ENCODE measurements at regions not wholly inside any gene's neighbourhood (a gene's known extent, or its start where the extent isn't known, plus 50 kb on each side); places are given as distances from the start of the nearest gene placed in this dataset.
"Not testable (repeated sequence)": the region's sequence is repeated elsewhere in the genome, so short reads cannot be mapped to it uniquely, and the experiment has no call there.

DNA sequence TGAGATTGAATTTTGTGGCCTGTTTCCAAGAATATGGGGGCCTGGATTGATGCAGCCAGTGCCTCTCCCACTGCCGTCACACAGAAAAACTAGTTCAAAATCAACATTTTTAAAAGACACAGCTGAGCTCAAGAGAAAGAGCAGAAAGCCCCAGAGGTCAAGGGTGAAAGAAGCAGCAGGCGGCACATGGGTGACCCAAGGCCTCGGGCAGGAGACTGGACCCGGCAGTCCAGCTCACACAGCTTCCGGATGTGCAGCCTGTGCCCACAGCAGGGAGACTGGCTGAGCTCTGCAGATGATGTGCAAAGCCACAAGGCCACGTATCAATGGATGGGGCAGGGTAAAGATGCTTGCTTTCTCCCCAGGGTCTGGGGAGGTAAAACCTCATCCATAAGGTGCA lies 50.4 kb upstream of the RNF32 start:
- DNase-seq = no peak

DNA sequence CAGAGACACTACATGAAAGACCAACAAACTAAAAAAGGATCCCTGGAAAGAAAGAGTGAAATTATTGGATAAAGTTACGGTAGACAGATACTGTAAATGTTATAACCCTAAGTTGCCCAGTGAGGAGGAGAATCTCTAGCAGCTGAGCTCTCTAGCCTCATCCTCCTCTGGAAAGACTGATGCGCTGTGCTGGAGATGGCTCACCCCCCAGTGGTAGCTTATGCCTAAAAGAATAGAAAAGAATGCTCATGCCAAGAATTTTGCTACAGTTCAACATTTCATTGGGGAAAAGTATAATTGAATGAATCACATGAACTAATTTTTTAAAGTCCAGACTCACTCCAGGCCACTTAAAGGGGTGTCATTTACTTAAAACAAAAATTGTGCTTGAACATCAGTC lies 50.8 kb upstream of the RNF32 start:
- DNase-seq = no peak

GRCh38 chr7:156585926-156586325 lies 54.6 kb upstream of the RNF32 start:
- no peak for DNase-seq

DNA sequence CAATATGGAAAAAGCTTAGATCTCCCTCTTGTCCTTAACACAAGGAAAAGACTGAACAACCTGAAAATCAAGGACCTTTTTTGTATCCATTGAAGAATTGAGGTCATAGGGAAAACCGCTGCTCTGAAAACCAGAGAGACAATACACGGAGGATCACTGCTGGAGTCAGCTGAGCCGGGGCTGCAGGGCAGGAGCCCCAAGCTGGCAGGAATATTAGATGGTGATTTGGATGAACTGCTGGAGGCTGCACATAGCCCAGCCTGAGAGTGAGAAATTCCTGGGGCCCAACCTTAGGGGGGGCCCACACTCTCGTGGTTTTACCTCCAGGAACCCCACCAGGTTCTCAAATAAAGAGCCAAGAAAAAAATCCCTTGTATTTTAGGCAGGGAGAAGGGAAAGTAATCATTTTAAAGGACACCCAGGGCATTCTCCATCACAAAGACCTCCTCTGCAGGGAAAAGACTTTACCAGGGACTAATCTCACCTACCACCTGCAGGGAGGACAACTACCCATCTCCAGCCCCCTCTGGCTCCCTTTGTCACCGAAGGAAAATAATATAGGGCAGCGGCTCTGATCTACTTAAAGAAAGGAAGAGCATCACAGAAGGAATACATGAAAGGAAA lies 55.4 kb upstream of the RNF32 start:
- no peak for DNase-seq

- no peak for DNase-seq
Observed at GRCh38 chr7:156582591-156583123, 57.9 kb upstream of the RNF32 start.

DNA sequence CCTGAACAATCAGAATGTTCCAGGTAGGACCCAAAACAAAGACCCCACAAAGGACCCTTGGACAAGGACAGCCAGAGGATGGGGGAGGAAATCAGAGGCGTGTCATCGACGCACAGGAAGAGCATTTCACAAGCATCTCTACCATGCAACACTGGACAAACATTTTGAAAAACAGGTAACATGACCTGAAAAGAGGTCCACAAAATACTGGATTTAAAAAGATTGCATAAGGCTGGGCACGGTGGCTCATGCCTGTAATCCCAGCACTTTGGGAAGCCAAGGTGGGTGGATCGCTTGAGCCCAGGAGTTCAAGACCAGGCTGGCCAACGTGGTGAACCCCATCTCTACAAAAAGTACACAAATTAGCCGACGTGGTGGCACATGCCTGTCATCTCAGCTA lies 60.5 kb upstream of the RNF32 start:
- no peak for DNase-seq

GRCh38 chr7:156579566-156579965 lies 61.0 kb upstream of the RNF32 start:
- DNase-seq = no peak

GRCh38 chr7:156578978-156579430 lies 61.6 kb upstream of the RNF32 start:
- no peak for DNase-seq

GRCh38 chr7:156578578-156578940 lies 62.0 kb upstream of the RNF32 start:
- no peak for DNase-seq

DNA sequence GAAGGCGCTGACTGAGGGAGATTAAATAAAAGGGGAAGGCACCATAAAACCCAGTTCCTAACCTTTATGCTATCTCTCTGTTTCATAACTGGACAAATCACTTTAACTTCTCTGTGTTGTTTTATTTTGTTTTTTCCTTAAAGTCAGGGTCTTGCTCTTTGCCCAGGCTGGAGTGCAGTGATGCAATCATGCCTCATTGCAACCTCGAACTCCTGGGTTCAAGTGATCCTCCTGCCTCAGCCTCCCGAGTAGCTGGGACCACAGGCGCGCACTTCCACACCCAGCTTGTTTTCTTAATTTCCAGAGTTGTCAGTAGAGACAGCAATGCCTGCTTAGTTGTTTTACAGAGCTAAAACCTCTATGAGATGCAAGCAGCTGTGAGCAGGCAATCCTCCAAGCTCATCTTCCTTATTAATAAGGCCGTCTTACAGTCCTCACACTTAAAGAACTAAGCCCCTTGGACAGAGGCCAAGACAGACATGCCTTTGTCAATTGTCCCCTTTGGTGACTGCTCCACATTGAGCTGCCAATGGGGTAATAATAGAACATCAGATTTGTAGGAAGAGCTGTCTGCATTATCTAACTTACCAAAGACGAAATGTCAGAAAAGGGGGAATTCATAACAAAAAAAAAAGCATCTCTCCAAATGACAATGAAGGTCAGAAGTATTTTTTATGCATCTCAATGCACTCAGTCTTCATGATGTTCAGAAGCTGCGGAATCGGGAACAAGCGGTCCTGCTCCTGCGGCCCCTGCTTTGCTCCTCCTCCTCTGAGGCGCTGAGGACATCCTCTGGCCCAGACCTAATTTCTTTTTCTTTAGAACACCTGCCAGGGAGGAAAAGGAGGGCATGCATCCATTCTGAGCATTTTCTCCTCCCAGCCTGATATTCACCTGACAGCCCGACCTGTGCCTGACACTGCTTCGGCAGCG lies 62.7 kb upstream of the RNF32 start:
- DNase-seq = no peak

GRCh38 chr7:156576216-156577058 lies 64.1 kb upstream of the RNF32 start:
- no peak for DNase-seq

- DNase-seq = no peak
Observed at GRCh38 chr7:156568258-156568657, 72.3 kb upstream of the RNF32 start.

DNA sequence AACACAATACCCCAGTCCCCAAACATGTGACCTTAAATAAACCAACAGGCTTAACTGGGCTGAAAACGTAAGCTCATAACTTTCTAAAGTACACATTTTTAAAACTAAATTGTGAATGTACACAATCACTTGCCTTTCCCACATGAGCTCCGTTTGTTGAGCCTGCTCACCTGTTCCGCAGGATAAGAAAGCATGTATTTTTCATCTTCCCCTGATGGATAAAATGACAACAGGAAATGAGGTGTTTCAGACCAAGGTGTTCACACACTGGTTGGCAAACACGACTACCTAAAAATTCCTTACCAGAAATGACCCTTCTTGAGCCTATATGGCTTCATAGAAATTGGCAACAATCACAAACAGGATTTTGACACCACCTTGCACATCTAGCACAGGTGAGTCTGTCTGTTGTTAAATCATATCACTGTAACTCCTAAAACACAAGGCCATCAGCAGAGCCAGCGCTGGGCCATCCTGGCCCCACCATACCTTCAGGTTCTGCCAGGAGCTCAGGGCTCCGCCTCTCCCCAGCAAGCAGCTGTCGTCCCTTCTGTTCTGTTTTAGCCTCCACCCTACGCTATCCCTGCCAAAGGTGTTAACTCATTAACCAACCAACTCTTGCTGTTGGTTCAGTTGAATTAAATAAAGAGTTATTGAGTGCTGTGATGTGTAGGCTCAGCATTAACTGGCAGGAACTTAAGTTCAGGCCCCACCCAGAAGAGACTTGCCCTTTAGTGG lies 73.6 kb upstream of the RNF32 start:
- DNase-seq = no peak

- not testable (repeated sequence) for DNase-seq
Observed at GRCh38 chr7:156565002-156565401, 75.6 kb upstream of the RNF32 start.

DNA sequence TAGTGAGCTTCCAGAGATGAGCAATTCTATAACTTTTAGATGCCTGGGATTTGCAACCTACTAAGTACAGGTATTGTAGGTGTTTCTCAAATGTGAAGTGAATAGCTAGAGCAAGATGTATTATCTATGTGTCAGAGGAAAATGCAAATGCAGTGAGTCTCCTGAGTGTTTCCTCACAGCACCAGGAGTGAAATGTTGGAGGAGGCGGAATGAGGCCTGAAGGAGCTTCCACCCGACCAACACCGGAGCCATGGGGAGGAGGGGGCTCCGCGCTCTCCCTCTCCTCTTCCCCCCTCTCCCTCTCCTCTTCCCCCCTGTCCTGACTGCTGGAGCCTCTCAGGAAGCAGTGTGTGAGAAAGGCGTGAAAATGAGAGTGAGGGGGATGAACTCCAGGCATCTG lies 79.9 kb upstream of the RNF32 start:
- no peak for DNase-seq

GRCh38 chr7:156560075-156560474 lies 80.5 kb upstream of the RNF32 start:
- DNase-seq = no peak

GRCh38 chr7:156559001-156559400 lies 81.6 kb upstream of the RNF32 start:
- no peak for DNase-seq

GRCh38 chr7:156558198-156558597 lies 82.4 kb upstream of the RNF32 start:
- DNase-seq = no peak

DNA sequence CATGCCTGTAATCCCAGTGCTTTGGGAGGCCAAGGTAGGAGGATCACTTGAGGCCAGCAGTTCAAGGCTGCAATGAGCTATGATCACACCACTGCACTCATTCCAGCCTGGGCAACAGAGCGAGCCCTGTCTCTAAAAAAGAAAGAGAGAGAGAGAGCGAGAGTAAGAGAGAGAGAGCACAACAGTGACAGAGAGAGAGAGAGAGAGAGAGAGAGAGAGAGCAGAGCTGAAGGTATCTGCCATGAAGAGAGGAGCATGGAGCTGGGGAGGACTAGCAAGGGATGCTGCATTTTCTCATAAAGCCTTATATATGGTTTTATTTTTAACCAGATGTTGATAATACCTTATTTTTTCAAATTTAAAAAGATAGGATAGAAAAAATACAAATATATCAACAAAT lies 84.5 kb upstream of the RNF32 start:
- no peak for DNase-seq

- DNase-seq = no peak
Observed at GRCh38 chr7:156554488-156554887, 86.1 kb upstream of the RNF32 start.

DNA sequence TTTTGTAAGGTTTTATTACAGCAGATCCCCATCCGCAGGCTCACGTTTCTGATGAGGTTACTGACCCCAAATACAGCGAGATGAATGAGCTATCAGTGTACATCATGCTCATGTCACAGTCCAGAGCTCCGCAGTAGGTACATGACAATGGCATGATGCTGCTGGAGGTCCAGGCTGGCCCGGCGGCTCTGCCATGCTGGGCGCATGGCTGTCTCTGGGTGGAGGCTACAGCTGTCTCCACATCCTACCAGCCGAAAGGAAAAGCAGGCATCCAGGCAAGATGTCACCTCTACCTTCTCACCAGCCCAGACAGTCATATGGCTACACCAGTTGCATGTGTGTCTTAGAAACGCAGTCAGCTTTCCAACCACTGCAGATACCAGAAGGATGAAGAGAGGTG lies 90.9 kb upstream of the RNF32 start:
- DNase-seq = no peak

GRCh38 chr7:156547884-156548561 lies 92.6 kb upstream of the RNF32 start:
- DNase-seq = no peak
